Neural cell (in vitro differentiated cells): ENCODE measurements at regions not wholly inside any gene's neighbourhood (a gene's known extent, or its start where the extent isn't known, plus 50 kb on each side); places are given as distances from the start of the nearest gene placed in this dataset.

Source experiments
- H2AFZ ChIP-seq: fragments of 200-600, 300-800 bp; sonication (generic), shearing (Covaris generic); 2 replicates; pipeline ENCODE4 v1.6.0; 2014; ENCODE audit warnings: low read depth, mild to moderate bottlenecking, antibody characterized with exemption, low read length, moderate library complexity
- H3F3A ChIP-seq: fragments of 200-600 bp; shearing (Covaris generic); 2 replicates; pipeline ENCODE4 v1.6.1; 2016; ENCODE audit warnings: mild to moderate bottlenecking, moderate library complexity, mixed read lengths, antibody characterized with exemption, low read length; ENCODE audit not compliant: insufficient read depth, poor library complexity, severe bottlenecking
- H3K27ac ChIP-seq: fragments of 200-600, 300-800 bp; sonication (generic), shearing (Covaris generic); 2 replicates; pipeline ENCODE4 v1.5.1; 2014; ENCODE audit warnings: mild to moderate bottlenecking, low read length, moderate library complexity
- H3K27me3 ChIP-seq: fragments of 300-800, 200-600 bp; sonication (generic), shearing (Covaris generic); 2 replicates; pipeline ENCODE4 v1.6.0; 2014; ENCODE audit warnings: mild to moderate bottlenecking, low read depth, low read length, moderate library complexity; ENCODE audit not compliant: insufficient read depth
- H3K36me3 ChIP-seq: fragments of 300-800, 200-600 bp; sonication (generic), shearing (Covaris generic); 2 replicates; pipeline ENCODE4 v1.5.1; 2014; ENCODE audit warnings: mild to moderate bottlenecking, antibody characterized with exemption, low read length, moderate library complexity; ENCODE audit not compliant: insufficient read depth
- H3K4me2 ChIP-seq: fragments of 300-800, 200-600 bp; sonication (generic), shearing (Covaris generic); 2 replicates; pipeline ENCODE4 v1.6.0; 2014; ENCODE audit warnings: mild to moderate bottlenecking, low read length
- H3K4me3 ChIP-seq: fragments of 300-800, 200-600 bp; sonication (generic), shearing (Covaris generic); 2 replicates; pipeline ENCODE4 v1.5.1; 2014; ENCODE audit warnings: mild to moderate bottlenecking, low read length, moderate library complexity
- H3K79me2 ChIP-seq: fragments of 200-600 bp; shearing (Covaris generic); replicated peaks from 2 replicates; pipeline ENCODE4 v1.6.0; 2014; ENCODE audit warnings: mild to moderate bottlenecking, low read length, moderate library complexity; ENCODE audit not compliant: insufficient read depth
- H3K9ac ChIP-seq: fragments of 300-800, 200-600 bp; sonication (generic), shearing (Covaris generic); 2 replicates; pipeline ENCODE4 v1.6.1; 2016; ENCODE audit warnings: mild to moderate bottlenecking, low read length, mixed read lengths
- H3K9me2 ChIP-seq: fragments of 200-600 bp; shearing (Covaris generic); 2 replicates; pipeline ENCODE4 v1.6.1; 2016; ENCODE audit warnings: mild to moderate bottlenecking, low read length, mixed read lengths; ENCODE audit not compliant: insufficient read depth
- H3K9me3 ChIP-seq: fragments of 200-600, 300-800 bp; sonication (generic), shearing (Covaris generic); 2 replicates; pipeline ENCODE4 v1.6.1; 2016; ENCODE audit warnings: mild to moderate bottlenecking, mixed run types, low read length, moderate library complexity, mixed read lengths
- H4K20me1 ChIP-seq: fragments of 200-600 bp; shearing (Covaris generic); 2 replicates; pipeline ENCODE4 v1.6.1; 2016; ENCODE audit warnings: mild to moderate bottlenecking, mixed run types; ENCODE audit not compliant: insufficient read depth
- EP300 ChIP-seq: fragments of 450-650 bp; conservative IDR thresholded peaks from 2 replicates; pipeline ENCODE4 v1.6.1; 2014; ENCODE audit warnings: antibody characterized with exemption, mild to moderate bottlenecking, moderate library complexity; ENCODE audit not compliant: poor library complexity, severe bottlenecking
- EZH2 ChIP-seq: fragments of 200-600, 300-800 bp; shearing (Covaris generic), sonication (generic); IDR thresholded peaks from 2 replicates; pipeline ENCODE4 v1.6.1; 2014; ENCODE audit warnings: antibody characterized with exemption, low read length, borderline replicate concordance, mild to moderate bottlenecking; ENCODE audit not compliant: insufficient read depth, poor library complexity, severe bottlenecking
- MXI1 ChIP-seq: fragments of 450-650 bp; conservative IDR thresholded peaks from 2 replicates; pipeline ENCODE4 v1.6.1; 2014; ENCODE audit warnings: antibody characterized with exemption, mild to moderate bottlenecking; ENCODE audit not compliant: poor library complexity, severe bottlenecking
- POLR2AphosphoS5 ChIP-seq: IDR thresholded peaks from 2 replicates; pipeline ENCODE4 v1.6.1; 2012
- RAD21 ChIP-seq: fragments of 450-650 bp; conservative IDR thresholded peaks from 2 replicates; pipeline ENCODE4 v1.6.1; 2014; ENCODE audit warnings: antibody characterized with exemption, mild to moderate bottlenecking, moderate library complexity
- SMC3 ChIP-seq: fragments of 450-650 bp; conservative IDR thresholded peaks from 2 replicates; pipeline ENCODE4 v1.6.1; 2014; ENCODE audit warnings: antibody characterized with exemption, mild to moderate bottlenecking, moderate library complexity; ENCODE audit not compliant: poor library complexity
- TAF1 ChIP-seq: IDR thresholded peaks from 2 replicates; pipeline ENCODE4 v1.6.1; 2012; ENCODE audit warnings: low read depth
- TF ChIP-seq, protein P1 (sequence below): IDR thresholded peaks from 2 replicates; pipeline ENCODE4 v1.6.1; 2012; ENCODE audit warnings: borderline replicate concordance
- TF ChIP-seq, protein P2 (sequence below): fragments of 450-650 bp; IDR thresholded peaks from 2 replicates; pipeline ENCODE4 v1.5.1; 2014; ENCODE audit warnings: antibody characterized with exemption, mild to moderate bottlenecking, moderate library complexity; ENCODE audit not compliant: poor library complexity, severe bottlenecking

DNA sequence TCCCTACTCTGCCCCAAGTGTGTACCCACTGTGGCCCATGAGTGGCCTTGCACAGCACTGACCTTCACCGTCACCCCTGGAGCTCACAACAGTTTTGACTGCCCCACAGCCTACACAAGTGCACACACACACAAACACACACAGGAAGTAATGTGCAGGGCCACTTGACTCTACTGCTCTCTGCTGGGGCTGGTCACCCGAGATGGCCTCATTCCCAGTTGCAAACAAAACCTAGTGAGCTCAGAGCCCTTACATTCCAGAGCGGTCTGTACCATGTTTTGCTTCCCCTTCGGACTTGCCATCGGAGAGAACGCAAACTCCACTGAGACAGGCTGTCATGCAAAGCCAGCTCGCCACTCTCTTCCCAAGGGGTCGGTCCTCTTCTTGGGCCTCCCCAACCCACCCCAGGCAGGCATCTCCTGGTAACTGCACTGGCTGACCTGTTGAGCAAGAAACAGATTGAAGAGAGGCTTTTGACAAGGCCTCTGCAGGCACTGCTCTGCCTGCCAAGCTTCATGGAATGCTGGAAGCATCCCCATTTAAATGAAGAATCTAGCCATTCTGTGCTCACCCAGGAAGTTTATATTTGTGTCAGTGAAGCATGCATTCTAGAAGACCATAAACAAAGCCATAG lies 232.0 kb upstream of the IGF1R start:
- no peak overlapping the region for H3K9ac ChIP-seq
- H3K4me2 ChIP-seq: no peak overlapping the region
- no peak overlapping the region for H3K4me3 ChIP-seq
- H3K27ac ChIP-seq: no peak overlapping the region
- no peaks in the 10 kb centered on the region for H3K9me2 ChIP-seq
- no peaks in the 10 kb centered on the region for H4K20me1 ChIP-seq
- no peaks in the 10 kb centered on the region for H3K36me3 ChIP-seq
- no peak overlapping the region for H2AFZ ChIP-seq
- peaks cover 8% of the 10 kb centered on the region for H3K27me3 ChIP-seq
- TF ChIP-seq EZH2: no peak
- no peak for TF ChIP-seq TAF1
- no peak for TF ChIP-seq RAD21
- no peak for TF ChIP-seq SMC3
- TF ChIP-seq EP300: no peak
- TF ChIP-seq, protein P1, sequence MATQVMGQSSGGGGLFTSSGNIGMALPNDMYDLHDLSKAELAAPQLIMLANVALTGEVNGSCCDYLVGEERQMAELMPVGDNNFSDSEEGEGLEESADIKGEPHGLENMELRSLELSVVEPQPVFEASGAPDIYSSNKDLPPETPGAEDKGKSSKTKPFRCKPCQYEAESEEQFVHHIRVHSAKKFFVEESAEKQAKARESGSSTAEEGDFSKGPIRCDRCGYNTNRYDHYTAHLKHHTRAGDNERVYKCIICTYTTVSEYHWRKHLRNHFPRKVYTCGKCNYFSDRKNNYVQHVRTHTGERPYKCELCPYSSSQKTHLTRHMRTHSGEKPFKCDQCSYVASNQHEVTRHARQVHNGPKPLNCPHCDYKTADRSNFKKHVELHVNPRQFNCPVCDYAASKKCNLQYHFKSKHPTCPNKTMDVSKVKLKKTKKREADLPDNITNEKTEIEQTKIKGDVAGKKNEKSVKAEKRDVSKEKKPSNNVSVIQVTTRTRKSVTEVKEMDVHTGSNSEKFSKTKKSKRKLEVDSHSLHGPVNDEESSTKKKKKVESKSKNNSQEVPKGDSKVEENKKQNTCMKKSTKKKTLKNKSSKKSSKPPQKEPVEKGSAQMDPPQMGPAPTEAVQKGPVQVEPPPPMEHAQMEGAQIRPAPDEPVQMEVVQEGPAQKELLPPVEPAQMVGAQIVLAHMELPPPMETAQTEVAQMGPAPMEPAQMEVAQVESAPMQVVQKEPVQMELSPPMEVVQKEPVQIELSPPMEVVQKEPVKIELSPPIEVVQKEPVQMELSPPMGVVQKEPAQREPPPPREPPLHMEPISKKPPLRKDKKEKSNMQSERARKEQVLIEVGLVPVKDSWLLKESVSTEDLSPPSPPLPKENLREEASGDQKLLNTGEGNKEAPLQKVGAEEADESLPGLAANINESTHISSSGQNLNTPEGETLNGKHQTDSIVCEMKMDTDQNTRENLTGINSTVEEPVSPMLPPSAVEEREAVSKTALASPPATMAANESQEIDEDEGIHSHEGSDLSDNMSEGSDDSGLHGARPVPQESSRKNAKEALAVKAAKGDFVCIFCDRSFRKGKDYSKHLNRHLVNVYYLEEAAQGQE: no peak
- no peak for TF ChIP-seq MXI1
- TF ChIP-seq, protein P2, sequence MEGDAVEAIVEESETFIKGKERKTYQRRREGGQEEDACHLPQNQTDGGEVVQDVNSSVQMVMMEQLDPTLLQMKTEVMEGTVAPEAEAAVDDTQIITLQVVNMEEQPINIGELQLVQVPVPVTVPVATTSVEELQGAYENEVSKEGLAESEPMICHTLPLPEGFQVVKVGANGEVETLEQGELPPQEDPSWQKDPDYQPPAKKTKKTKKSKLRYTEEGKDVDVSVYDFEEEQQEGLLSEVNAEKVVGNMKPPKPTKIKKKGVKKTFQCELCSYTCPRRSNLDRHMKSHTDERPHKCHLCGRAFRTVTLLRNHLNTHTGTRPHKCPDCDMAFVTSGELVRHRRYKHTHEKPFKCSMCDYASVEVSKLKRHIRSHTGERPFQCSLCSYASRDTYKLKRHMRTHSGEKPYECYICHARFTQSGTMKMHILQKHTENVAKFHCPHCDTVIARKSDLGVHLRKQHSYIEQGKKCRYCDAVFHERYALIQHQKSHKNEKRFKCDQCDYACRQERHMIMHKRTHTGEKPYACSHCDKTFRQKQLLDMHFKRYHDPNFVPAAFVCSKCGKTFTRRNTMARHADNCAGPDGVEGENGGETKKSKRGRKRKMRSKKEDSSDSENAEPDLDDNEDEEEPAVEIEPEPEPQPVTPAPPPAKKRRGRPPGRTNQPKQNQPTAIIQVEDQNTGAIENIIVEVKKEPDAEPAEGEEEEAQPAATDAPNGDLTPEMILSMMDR: no peak
- TF ChIP-seq POLR2AphosphoS5: no peak
- no peaks in the 10 kb centered on the region for H3F3A ChIP-seq
- no peaks in the 10 kb centered on the region for H3K79me2 ChIP-seq
- no peaks in the 10 kb centered on the region for H3K9me3 ChIP-seq

DNA sequence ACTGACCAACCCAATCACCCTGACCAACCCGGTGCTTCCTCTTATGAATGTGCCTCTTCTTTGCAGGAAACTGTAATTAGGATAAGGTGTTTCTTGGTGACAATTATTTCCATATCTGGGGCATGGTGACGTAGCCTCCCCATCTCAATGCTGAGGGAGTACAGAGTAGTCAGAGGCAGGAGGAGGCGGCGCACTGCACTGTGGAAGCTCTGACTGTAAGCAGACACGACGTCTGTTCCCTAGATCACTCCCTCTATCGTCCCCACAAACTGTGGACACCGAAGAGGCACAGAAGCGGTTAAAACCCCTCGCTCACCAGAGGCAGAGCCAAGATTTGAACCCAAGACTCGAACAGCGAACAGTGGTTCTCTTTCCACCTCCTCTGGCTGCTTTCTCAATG lies 231.0 kb upstream of the IGF1R start:
- H3K4me3 ChIP-seq: no peak overlapping the region
- no peaks in the 10 kb centered on the region for H3K9me2 ChIP-seq
- H3F3A ChIP-seq: no peaks in the 10 kb centered on the region
- TF ChIP-seq, protein P2: no peak
- TF ChIP-seq EP300 (no peak), SMC3 (no peak)
- H3K27ac ChIP-seq: no peak overlapping the region
- H3K9ac ChIP-seq: no peak overlapping the region
- H3K27me3 ChIP-seq: peaks cover 18% of the 10 kb centered on the region
- no peaks in the 10 kb centered on the region for H3K79me2 ChIP-seq
- no peaks in the 10 kb centered on the region for H3K36me3 ChIP-seq
- H4K20me1 ChIP-seq: no peaks in the 10 kb centered on the region
- H2AFZ ChIP-seq: no peak overlapping the region
- H3K4me2 ChIP-seq: no peak overlapping the region
- no peaks in the 10 kb centered on the region for H3K9me3 ChIP-seq
